Forelimb muscle (tissue), 1 donor: ENCODE measurements at regions not wholly inside any gene's neighbourhood (a gene's known extent, or its start where the extent isn't known, plus 50 kb on each side); places are given as distances from the start of the nearest gene placed in this dataset.
"Not testable (repeated sequence)": the region's sequence is repeated elsewhere in the genome, so short reads cannot be mapped to it uniquely, and the experiment has no call there.

Experiments used
- DNase-seq: peaks from one replicate; pipeline ENCODE4 v3.0.0-alpha.2; 2013; ENCODE audit warnings: low read depth

- DNase-seq = no peak
Measured at GRCh38 chr9:7479300-7479699, 320.3 kb downstream of the DMAC1 start.

- DNase-seq = no peak
Measured at GRCh38 chr9:7478646-7479045, 320.9 kb downstream of the DMAC1 start.

DNA sequence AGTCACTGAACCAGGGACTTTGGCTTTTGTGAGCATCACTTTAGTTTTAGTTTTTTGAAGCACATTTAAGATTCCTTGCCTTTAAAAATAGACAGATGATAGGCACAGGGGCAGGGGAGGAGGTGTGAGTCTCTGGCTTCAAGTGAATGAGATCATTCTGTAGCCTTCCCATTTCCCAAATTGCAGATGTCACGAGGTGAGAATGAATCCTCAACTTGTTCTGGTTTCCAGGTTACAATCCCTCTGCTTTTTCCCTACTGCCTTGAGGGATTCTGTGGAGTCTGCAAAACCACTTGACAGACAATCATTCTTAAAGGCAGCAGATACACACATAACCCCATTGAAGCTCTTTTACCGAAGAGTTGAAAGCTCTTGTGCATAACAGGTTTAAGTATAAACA is 332.4 kb downstream of the DMAC1 start:
- no peak for DNase-seq

GRCh38 chr9:7461791-7462190 is 337.8 kb downstream of the DMAC1 start:
- DNase-seq = no peak

- no peak for DNase-seq
Measured at GRCh38 chr9:7456793-7457530, 342.6 kb downstream of the DMAC1 start.

- DNase-seq = no peak
Measured at GRCh38 chr9:7456377-7456776, 343.2 kb downstream of the DMAC1 start.

GRCh38 chr9:7454624-7455023 is 345.0 kb downstream of the DMAC1 start:
- no peak for DNase-seq

DNA sequence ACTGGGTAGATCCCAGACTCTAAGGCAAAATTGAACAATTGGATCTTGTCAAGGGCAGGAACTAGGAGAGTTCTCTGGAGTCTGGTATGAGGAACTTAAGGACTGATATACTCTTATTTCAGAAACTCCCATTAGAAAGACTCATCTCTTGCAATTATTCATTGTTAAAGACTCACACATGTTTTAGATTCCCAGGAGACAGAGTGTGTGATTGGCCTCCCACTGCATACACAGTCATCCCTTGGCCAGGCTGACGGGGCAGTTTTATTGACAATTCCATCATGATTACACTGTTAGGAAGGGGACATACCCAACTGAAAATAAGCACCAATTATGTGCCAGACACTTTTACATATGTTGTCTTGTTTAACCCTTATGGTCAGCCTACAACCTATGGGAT is 347.2 kb downstream of the DMAC1 start:
- DNase-seq = no peak

DNA sequence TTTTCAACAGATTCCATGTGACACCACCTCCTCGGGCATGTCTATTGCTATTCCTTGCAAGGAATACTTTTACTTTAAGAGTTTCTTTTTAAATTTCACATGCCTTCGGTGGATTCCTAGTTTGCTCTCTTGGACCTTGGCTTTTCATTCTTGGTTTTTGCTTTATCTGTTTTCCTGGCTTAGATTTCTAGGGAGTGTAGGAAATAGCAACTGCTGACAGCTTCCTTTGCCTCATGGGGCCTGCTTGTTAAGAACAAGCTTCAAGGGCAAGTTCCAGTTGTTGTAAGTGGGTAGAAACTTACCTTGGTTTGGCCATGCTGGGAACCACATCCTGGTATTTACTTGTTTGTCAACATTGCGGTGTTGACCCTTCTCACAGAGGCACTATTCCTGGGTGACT is 348.5 kb downstream of the DMAC1 start:
- no peak for DNase-seq

DNA sequence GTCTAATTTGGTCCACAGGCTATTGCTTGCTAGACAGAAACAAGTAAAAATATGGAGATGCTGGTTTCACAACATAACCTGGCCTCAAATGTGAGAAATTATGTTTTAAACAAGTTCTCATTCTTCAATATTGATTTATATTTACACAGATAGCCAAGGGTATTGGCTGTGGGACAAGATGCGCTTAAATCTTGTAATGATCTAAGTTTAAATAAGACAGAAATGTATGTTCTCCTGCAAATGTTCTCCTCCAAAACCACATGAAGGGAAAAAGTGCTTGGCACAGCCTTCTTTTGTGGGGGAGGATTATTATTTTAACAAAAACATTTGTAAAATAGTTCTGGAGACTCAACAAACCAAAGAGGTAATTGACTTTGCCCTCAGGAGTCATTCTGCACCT is 356.0 kb downstream of the DMAC1 start:
- no peak for DNase-seq

DNA sequence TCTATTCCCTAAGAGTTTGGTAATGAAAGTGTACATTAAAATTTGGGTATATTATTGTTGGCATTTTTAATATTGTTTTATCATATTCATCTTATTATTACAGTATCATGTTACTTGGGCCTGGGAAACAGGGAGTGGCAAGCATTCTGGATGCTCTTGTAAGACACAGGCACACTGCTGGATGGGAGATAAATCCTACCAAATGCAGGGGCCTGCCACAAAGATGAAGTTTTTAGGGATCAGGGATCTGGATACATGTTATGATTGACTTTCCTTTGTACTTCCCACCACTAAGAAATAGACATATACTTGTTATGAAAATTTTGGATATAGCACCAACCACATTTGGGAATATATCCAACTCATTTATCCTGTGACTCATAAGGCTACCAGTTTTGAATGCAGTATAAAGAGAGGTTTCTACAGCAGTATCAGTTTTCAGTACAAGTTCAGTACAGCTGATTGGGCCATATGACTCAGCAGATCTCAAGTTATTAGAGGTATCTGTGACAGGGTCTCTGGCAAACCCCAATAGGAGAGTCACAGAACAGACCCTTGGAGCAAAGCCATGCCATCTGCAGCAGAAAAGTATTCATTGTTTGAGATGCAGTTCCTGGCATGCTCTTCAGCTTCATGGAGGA is 360.1 kb downstream of the DMAC1 start:
- no peak for DNase-seq

DNA sequence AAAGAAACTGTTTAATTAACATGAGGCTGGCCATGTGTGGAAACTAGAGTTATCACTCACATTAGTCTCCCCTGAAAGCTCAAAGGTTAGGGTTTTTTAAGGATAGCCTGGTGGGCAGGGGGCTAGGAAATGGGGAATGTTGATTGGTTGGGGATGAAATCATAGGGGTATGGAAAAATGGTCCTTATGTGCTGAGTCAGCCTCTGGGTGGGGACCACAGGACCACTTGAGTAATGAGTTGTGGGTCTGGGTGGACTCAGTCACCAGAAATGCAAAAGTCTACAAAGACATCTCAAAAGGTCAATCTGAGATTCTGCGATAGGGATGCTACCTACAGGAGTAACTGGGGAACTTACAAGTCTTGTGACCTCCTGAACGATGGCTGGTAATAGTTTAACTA is 362.8 kb downstream of the DMAC1 start:
- no peak for DNase-seq

DNA sequence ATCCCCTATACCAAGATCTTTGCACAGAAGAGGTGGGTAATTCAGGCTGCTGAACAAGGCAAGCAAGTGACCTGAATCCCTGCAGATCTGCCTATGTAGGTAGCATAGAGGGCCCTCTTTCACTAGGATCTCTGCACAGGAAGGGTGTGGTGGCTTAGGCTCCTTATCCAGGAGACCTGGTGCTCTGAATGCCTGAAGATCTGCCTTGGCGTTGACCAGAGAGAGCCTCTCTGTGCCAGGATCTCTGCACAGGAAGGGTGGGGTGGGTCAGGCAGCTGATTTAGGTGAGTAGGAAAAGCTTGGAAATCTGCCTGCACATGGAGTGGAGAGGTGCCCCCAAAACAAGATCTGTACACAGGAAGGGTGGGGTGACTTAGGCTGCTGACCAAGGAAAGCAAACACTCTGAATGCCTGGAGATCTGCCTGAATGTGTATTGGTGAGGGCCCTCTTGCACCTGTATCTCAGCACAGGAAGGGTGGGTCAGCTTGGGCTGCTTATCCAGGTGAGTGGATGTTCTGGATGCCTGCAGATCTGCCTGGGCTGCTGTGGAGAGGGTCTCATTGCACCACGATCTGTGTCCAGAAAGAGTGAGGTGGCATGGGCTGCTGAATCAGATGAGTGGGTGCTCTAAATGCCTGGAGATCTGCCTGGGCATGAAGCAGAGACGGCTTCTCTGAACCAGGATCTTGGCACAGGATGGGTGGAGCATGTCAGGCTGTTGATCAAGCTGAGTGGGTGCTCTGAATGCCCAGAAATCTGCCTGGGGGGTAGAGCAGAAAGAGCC is 365.9 kb downstream of the DMAC1 start:
- no peak for DNase-seq

GRCh38 chr9:7432989-7433388 is 366.6 kb downstream of the DMAC1 start:
- DNase-seq = no peak

DNA sequence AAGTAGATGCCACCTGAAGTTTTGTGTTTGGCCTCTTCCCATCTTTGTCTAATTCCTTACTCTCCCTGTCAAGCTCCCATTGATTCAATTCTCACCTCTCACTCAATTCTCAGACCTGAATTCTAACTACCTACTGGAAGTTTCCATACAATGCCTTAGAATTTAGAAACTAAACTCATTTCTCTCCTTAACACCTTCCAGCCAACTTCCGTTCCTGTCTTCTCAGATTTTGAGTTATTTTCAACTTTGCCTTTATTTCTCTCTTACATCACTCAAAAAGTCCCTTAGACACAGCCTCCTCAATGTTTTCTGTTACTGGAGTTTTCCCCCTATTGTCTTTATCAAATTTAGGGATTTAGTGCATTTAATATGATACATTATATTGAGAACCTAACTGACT is 382.2 kb downstream of the DMAC1 start:
- DNase-seq = not testable (repeated sequence)

DNA sequence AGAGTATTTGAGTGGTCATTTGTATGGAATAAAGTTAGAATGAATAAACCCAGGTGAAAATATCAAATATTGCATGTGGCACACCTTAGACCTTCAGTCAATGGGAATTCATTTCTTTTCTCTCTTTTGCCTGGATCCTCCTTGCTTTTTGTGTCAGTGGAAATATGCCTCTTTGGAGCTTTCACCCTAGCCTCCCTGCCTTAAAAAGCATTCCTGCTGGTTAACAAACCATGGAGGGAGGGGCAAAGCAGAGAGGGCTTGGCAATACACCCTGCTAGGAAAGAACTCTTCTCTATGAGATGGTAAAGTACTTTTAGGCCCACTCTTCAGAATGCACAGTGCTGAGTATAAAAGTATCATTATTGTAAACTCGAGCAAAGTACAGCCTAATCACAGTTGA is 383.7 kb downstream of the DMAC1 start:
- no peak for DNase-seq

- no peak for DNase-seq
Measured at GRCh38 chr9:7408845-7409244, 390.7 kb downstream of the DMAC1 start.

GRCh38 chr9:7407246-7407645 is 392.3 kb downstream of the DMAC1 start:
- no peak for DNase-seq

DNA sequence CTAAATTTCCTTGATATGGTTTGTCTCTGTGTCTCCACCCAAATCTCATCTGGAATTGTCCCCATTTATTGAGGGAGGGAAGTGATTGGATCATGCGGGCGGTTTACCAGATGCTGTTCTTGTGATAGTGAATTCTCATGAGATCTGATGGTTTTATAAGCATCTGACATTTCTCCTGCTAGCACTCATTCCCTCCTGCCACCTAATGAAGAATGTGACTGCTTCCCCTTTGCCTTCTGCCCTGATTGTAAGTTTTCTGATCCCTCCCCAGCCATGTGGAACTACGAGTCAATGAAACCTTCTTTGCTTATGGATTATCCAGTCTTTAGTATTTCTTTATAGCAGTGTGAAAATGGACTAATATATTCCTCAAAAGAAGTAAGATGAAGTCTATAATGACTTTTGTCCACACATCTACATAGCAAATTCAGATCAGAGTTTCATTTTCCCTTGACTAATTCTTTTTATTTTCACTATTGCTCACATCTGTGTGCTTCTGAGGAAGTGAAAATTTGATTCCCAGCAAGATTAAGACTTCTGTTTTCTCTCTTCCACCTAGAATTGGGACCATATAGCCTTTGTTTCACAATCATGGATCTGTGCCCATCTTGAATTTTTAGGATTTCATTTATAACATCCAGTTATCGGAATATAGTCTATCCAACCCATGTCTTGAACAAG is 393.5 kb downstream of the DMAC1 start:
- DNase-seq = no peak

DNA sequence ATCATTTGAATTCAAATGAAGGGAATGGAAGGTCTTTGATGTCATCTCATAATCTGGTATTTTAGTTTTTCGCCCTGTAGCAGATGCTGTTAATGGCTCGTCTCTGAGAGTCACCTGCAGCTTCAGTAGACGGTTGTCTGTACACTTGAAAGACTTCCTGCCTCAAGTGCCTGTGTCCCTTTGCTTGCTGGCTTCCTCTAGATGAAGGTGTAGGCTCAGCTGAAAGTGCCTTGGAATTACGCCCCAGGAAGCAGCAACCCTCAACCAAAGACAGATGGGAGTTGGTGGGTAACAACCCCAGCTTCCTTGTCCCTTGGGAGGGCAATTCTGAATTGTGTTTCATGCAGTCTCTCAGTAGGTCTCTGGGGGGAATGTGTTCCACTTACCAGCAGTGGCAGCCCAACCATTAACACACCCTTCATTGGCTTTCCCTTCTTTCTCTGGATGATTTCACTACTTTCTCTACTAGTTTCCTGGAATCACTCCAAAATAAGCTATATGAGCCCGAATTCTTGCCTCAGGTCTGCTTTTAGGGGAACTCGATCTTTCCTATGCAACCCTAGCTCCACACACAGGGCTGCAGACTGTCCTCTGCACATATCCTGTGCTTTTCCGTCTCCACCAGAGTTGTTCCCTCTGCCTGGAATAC is 395.6 kb downstream of the DMAC1 start:
- DNase-seq = no peak

DNA sequence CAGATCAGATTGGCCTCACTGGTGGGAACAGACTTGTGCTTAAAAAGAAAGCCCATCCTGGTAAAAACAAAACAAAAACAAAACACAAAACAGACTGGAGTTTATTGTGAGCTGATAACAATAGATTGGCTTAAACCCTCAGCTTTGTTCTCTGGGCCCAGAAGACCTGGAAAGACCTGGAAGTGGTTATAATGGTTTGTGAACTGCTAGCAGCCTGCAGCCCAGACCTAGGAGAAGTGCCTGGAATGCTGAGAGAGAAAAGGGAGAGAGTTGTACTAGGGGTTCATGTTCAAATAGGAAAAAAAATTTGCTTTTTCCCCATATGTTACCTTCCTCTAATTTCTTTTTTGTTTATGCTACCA is 396.6 kb downstream of the DMAC1 start:
- DNase-seq = no peak
